NCI-H524 (cell line): ENCODE measurements at regions not wholly inside any gene's neighbourhood (a gene's known extent, or its start where the extent isn't known, plus 50 kb on each side); places are given as distances from the start of the nearest gene placed in this dataset.
"Not testable (repeated sequence)": the region's sequence is repeated elsewhere in the genome, so short reads cannot be mapped to it uniquely, and the experiment has no call there.

Source experiments
- DNase-seq, 2 experiments: peaks; one replicate each; lab custom pipeline; 2025; lab: John Stamatoyannopoulos, UW

- no peak for DNase-seq
These were observed 121.7 kb upstream of the RUNX1 start for GRCh38 chr21:35170818-35171217.

- DNase-seq = no peak
These were observed 121.1 kb upstream of the RUNX1 start for GRCh38 chr21:35170244-35170643.

GRCh38 chr21:35169574-35169973, 120.5 kb upstream of the RUNX1 start:
- no peak for DNase-seq

GRCh38 chr21:35168735-35169134, 119.6 kb upstream of the RUNX1 start:
- DNase-seq = no peak

- no peak for DNase-seq
These were observed 115.9 kb upstream of the RUNX1 start for GRCh38 chr21:35164971-35165483.

GRCh38 chr21:35164380-35164779, 115.3 kb upstream of the RUNX1 start:
- no peak for DNase-seq

- DNase-seq = no peak
These were observed 114.3 kb upstream of the RUNX1 start for GRCh38 chr21:35163411-35163810.

- DNase-seq = no peak
These were observed 113.7 kb upstream of the RUNX1 start for GRCh38 chr21:35162831-35163230.

GRCh38 chr21:35159881-35160280, 110.8 kb upstream of the RUNX1 start:
- no peak for DNase-seq

GRCh38 chr21:35157374-35157773, 108.3 kb upstream of the RUNX1 start:
- not testable (repeated sequence) for DNase-seq

- DNase-seq = no peak
These were observed 107.5 kb upstream of the RUNX1 start for GRCh38 chr21:35156293-35157278.

GRCh38 chr21:35154788-35155187, 105.7 kb upstream of the RUNX1 start:
- no peak for DNase-seq

GRCh38 chr21:35153671-35154070, 104.6 kb upstream of the RUNX1 start:
- no peak for DNase-seq

GRCh38 chr21:35150562-35151226, 101.6 kb upstream of the RUNX1 start:
- DNase-seq = no peak

- DNase-seq = no peak
These were observed 100.6 kb upstream of the RUNX1 start for GRCh38 chr21:35149698-35150097.

- DNase-seq = no peak
These were observed 98.3 kb upstream of the RUNX1 start for GRCh38 chr21:35147439-35147838.

- DNase-seq = no peak
These were observed 96.6 kb upstream of the RUNX1 start for GRCh38 chr21:35145626-35146233.

GRCh38 chr21:35144978-35145377, 95.9 kb upstream of the RUNX1 start:
- no peak for DNase-seq

- no peak for DNase-seq
These were observed 93.1 kb upstream of the RUNX1 start for GRCh38 chr21:35142036-35142815.

GRCh38 chr21:35139382-35139715, 90.2 kb upstream of the RUNX1 start:
- DNase-seq = no peak

GRCh38 chr21:35138665-35139381, 89.7 kb upstream of the RUNX1 start:
- DNase-seq = no peak
